NCI-H526 (cell line): ENCODE measurements at regions not wholly inside any gene's neighbourhood (a gene's known extent, or its start where the extent isn't known, plus 50 kb on each side); places are given as distances from the start of the nearest gene placed in this dataset.

Experiments used
- DNase-seq, 2 experiments: peaks; one replicate each; lab custom pipeline; 2025; lab: John Stamatoyannopoulos, UW

DNA sequence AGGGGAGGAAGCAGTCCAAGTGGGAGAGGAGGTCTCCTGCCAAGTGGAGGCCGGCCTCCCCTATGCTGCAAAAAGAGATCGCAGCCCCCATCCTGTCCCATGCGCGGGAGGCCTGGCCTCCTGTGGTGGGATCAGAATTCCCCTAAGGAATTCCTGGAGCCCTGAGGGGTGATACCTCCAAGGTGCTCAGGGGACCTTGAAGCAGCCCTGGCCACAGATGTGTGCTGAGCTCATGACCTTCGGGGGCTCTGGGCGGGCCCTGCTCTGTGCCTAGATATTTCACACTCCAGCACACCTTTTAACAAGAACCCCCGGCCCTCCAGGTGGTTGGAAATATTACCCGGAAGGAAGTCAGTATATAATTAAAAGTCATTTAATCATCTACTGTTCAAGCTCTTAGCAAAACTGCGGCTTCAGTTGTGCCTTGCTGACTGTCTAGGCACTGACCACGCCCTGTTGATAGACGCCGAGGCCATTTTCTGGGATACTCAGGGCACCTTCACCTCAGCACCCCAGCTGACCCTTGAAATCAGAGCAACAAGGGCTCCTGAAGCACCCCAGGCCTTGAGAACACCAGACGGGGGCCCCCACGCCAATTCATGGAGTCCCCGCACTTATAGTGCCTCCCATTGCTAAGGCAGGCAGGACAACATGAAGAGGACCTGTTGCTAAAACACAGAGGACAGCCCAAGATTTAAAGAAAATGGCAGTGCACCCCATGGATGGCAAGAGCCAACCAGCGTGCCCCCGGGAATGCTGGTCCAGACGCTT, 119.1 kb downstream of the NDUFA10 start:
- DNase-seq = no peak

DNA sequence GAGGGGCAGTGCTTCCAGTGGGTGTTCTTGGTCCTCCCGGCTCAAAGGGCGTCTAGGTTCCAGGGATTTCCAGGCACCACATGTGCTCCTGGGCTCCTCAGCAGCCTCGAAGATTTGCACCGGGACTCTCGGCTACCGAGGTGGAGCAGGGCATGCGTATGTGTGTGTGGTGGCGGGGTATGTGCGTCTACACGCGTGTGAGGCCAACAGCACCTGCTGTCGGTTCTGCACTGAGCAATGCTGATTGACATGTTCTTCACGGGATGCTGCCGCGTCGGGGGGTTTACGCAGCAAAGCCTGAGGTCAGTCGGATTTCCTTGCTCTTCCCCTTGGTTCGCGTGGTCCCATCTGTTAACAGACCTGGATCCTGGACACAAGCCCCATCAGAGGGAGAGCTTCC, 119.8 kb downstream of the NDUFA10 start:
- no peak for DNase-seq

- DNase-seq = no peak
Measured at GRCh38 chr2:239904496-239904895, 120.6 kb downstream of the NDUFA10 start.

DNA sequence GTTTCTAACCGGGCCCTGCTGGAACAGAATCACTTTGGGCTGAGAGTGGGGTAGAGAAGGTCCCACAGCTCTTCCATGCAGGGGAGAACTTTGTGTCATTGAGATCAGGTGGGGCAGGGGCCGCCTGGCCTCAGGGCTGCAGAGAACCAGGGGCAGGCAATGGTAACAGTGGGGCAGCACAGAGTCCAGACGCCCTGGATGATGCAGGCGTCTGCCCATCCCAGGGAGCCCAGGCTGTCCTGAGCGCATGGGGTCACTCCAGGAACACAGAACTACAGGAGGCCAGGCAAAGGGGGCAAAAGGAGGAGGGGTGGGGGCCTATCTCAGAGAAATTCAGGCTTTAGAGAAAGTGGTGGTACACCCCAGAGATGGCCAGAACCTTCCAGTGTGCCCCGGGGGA, 121.3 kb downstream of the NDUFA10 start:
- DNase-seq = no peak

DNA sequence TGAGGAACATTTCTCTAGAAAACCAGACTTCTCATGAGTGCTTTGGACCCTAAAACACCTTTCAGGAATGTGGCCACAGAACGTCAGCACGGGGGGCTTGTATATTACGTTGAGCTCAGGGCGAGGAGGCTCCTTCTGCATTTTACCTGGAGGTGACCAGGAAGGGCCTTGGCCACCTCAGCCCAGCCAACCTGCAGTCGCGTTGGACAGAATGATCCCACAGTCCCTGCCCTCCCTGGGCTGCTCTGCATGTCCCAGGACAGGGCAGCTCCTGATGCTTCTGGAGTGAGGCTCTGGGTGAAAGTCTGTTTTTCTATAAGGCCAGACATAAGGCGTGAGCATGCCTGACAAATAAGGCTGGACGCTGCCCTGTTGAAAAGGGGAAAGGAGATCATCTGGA, 121.9 kb downstream of the NDUFA10 start:
- DNase-seq = no peak

- DNase-seq = no peak
Measured at GRCh38 chr2:239902749-239903201, 122.4 kb downstream of the NDUFA10 start.

DNA sequence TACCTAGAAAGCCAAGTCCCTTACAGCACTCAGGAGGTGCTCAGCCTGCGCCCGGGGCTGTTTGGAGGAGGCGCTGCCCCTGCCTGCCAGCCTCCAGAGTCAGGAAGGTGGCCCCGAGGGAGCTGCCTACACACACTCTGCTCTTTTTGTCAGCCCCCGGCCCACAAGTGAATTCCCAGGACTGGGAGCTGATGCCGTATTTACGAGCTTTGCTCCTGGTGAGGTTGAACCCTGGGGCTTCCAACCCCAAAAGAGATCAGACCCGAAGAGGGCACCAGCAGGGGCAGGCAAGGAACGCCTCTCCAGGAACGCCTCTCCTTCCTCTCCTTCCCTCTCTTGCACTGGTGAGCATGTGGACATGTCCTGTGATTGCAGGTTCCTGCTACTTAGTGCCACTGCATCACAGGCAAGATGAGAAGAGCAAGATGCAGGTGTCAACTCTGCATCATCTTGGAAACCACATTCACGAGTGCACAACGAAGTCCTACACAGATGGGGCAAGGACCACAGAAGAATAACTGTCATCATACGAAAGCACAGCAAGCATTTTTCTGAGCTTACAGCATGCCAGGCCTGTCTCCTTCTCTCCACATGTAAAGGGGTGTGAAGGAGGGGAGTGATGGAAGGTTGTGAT, 126.7 kb downstream of the NDUFA10 start:
- DNase-seq = no peak

- no peak for DNase-seq
Measured at GRCh38 chr2:239897596-239898235, 127.4 kb downstream of the NDUFA10 start.

DNA sequence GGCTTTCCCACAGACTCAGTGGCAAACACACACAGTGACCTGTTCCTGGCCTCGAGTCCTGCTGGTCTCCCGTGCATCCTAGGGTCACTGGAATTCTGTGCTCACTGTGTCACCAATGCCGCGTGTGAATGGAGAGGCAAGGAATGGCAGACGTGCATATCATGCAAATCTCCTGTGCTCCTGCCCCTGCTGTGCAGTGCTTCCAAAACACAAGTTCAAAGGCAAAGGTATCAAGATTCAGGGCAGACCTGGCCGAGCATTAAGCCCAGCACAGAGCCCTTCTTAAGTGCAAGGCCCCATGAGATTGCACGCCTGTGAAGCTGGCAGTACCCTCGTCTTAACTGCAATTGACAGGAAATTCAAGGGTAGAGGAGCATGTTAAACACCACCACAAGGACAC, 129.1 kb downstream of the NDUFA10 start:
- no peak for DNase-seq

- no peak for DNase-seq
Measured at GRCh38 chr2:239895669-239896068, 129.5 kb downstream of the NDUFA10 start.

GRCh38 chr2:239895116-239895515, 130.0 kb downstream of the NDUFA10 start:
- no peak for DNase-seq

DNA sequence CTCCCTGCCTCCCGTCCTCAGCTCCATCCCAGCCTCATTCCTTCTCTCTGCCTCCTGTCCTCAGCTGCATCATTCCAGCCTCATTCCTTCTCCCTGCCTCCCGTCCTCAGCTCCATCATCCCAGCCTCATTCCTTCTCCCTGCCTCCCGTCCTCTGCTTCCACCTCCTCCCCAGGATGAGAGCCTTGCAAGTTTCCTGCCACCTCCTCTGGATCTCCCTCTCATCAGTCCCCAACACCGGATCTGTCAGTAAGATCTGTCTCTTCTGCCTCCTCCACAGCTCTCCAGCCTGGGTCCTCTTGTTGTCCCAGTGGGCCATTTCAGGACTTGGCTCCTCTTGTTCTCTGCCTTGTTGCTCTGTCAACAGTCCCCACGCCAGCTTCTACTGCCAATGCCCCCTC, 130.9 kb downstream of the NDUFA10 start:
- DNase-seq = no peak

GRCh38 chr2:239893236-239893515, 132.0 kb downstream of the NDUFA10 start:
- DNase-seq = peak in 1 of 2 experiments; percentile 17

GRCh38 chr2:239892441-239893235, 132.5 kb downstream of the NDUFA10 start:
- DNase-seq = no peak

DNA sequence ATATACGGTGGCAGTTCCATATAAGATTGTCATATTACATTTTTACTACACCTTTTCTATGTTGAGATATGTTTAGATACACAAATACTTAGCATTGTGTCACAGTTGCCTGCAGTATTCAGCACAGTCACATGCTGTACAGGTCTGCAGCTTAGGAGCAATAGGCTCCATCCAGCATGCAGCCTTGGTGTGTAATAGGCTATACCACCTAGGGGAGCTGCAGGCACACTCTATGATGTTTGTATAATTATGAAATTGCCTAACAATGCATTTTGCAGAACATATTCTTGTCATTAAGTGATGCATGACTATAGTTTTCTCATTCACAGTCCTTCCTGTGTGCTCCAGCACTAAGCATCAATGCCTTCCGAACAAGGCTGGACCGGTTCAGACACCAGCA, 133.4 kb downstream of the NDUFA10 start:
- no peak for DNase-seq

- DNase-seq = no peak
Measured at GRCh38 chr2:239890206-239890746, 134.9 kb downstream of the NDUFA10 start.

DNA sequence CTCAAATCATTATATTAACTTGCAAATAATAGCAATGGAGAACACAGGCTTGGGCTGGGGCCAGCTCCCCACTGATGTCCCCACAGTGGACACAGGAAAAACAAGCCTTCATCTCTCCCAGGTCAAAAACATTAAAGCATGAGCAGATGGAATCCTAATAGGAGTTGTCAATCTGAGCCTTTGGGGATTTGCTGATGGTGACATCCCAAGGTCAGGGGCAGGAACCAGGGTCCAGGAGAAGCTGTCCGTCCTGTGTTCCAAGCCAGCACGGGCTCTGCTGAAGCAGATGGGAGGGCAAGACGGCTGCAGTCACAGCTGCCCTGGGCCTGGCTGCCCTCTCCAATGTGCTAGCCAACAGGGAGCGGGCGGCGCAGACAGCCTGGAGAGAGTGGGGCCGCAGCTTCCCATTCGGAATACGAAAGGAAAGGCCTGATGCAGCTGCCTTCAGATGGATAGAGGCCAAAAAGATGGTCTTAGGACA, 135.5 kb downstream of the NDUFA10 start:
- no peak for DNase-seq

- DNase-seq = no peak
Measured at GRCh38 chr2:239887604-239888003, 137.5 kb downstream of the NDUFA10 start.

DNA sequence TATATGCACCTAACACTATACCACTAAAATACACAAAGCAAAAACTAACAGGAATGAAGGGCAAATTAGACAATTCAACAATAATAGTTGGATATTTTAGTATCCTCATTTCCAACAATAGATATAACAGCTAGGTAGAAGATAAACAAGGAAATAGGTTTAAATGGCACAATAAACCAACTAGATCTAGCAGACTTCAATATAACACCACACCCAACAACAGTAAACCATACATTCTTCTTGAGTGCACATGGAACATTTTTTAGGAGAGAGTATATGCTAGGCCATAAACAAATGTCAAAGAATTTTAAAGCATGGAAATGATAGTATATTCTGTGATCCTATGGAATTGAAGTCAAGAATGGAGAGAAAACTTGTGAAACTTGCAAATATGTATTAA, 138.4 kb downstream of the NDUFA10 start:
- no peak for DNase-seq

DNA sequence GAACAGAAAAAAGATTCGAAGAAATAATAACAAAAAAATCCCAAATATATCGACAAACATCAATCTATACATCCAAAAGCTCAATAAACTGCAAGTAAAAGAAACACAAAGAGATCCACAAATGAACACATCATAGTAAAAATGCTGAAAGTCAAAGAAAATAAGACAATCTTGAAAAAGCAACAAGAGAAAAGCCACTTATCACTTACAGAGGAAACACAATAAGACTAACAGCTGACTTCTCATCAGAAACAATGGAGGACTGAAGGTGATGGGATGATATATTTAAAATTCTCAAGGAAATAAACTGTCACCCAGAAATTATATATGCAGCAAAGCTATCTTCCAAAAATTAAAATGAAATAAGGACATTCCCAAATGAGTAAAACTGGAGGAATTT, 140.3 kb downstream of the NDUFA10 start:
- DNase-seq = no peak

GRCh38 chr2:239884051-239884405, 141.1 kb downstream of the NDUFA10 start:
- DNase-seq = no peak

DNA sequence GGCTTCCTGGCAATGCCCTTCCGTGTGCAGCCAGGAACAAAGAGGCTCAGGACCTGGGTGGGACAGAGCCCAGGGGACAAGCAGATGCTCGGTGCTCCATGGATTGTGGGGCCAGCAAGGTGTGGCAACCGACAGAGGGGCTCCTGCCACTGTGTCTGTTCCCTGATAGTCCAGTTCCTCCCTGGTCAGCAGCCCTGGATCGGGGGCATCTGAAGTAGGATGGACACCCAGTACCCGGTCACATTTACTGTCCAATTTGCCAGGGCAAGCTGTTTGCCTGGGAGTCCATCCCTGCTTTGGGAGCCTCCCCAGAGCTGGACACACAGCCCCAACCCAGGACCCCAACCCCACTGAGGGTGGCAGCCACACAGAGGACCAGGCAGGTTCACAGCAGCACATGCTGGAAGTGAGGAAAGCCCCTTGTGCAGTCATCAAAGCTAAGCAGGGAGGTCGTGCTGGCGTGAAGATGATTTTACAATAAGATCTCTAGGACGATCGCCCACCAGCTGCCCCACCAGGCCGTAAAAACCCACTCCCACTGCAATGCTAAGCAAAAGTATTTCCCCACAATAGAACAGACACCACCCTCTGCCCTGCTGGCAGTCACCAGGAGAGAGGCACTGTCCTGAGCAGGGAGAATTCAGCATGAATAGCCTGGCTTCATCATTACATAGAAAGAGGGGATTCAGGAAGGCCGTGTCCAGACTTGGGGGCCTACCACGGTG, 141.7 kb downstream of the NDUFA10 start:
- DNase-seq = no peak
